ENCODE measurements at regions not wholly inside any gene's neighbourhood (a gene's known extent, or its start where the extent isn't known, plus 50 kb on each side); places are given as distances from the start of the nearest gene placed in this dataset.
"Not testable (repeated sequence)": the region's sequence is repeated elsewhere in the genome, so short reads cannot be mapped to it uniquely, and the experiment has no call there.

GRCh38 chrY:15871570-15871969, 1347.2 kb downstream of the NLGN4Y start:
- DNase-seq (no peak), ATAC-seq (no peak)
- H3K27me3 ChIP-seq = no peaks in the 10 kb centered on the region
- no peaks in the 10 kb centered on the region for H3K4me1 ChIP-seq
- no peaks in the 10 kb centered on the region for H3K9me3 ChIP-seq
- H3K27ac ChIP-seq = no peak overlapping the region
- intact Hi-C loops (cut with DNase I) = no loop called here
- TF ChIP-seq CTCF (IDR thresholded peaks at IDR 0.05) (no peak), POLR2A (IDR thresholded peaks at IDR 0.05) (no peak)
- no peak overlapping the region for H3K4me3 ChIP-seq
- no peaks in the 10 kb centered on the region for H3K36me3 ChIP-seq

GRCh38 chrY:15875881-15876280, 1351.6 kb downstream of the NLGN4Y start:
- intact Hi-C loops (cut with DNase I); H3K27ac ChIP-seq; H3K9me3 ChIP-seq; H3K27me3 ChIP-seq; H3K36me3 ChIP-seq; DNase-seq; ATAC-seq; H3K4me3 ChIP-seq; H3K4me1 ChIP-seq: not testable (repeated sequence)
- no CpG with 5 or more reads among the region's 4 CpGs for WGBS, 4 donors

GRCh38 chrY:15903524-15903923, 1379.2 kb downstream of the NLGN4Y start:
- DNase-seq; H3K27me3 ChIP-seq; H3K4me1 ChIP-seq; H3K27ac ChIP-seq; intact Hi-C loops (cut with DNase I); ATAC-seq; H3K4me3 ChIP-seq; H3K9me3 ChIP-seq; H3K36me3 ChIP-seq: not testable (repeated sequence)
- WGBS, 4 donors = no CpG with 5 or more reads among the region's 4 CpGs

- no peak overlapping the region for H3K4me3 ChIP-seq
- intact Hi-C loops (cut with DNase I) = no loop called here
- H3K9me3 ChIP-seq = no peaks in the 10 kb centered on the region
- H3K4me1 ChIP-seq = no peaks in the 10 kb centered on the region
- ATAC-seq = no peak
- H3K27ac ChIP-seq = no peak overlapping the region
- no peak for TF ChIP-seq CTCF (IDR thresholded peaks at IDR 0.05)
- TF ChIP-seq POLR2A (IDR thresholded peaks at IDR 0.05) = no peak
- H3K36me3 ChIP-seq = no peaks in the 10 kb centered on the region
- WGBS, 4 donors = 73 to 81% methylated on average over 2 of the region's 2 CpGs; no CpG with 5 or more reads in 2 of the 4 donors
- H3K27me3 ChIP-seq = no peaks in the 10 kb centered on the region
- no peak for DNase-seq
These were observed 1381.2 kb downstream of the NLGN4Y start for GRCh38 chrY:15905557-15905956.

- intact Hi-C loops (cut with DNase I) = no loop called here
- no peaks in the 10 kb centered on the region for H3K9me3 ChIP-seq
- no peaks in the 10 kb centered on the region for H3K36me3 ChIP-seq
- ATAC-seq = no peak
- no peaks in the 10 kb centered on the region for H3K27me3 ChIP-seq
- H3K4me1 ChIP-seq = no peaks in the 10 kb centered on the region
- WGBS, 4 donors = 58 to 59% methylated on average over 2 of the region's 2 CpGs; no CpG with 5 or more reads in 2 of the 4 donors
- no peak for DNase-seq
- H3K4me3 ChIP-seq = no peak overlapping the region
- H3K27ac ChIP-seq = no peak overlapping the region
- TF ChIP-seq POLR2A (IDR thresholded peaks at IDR 0.05) (no peak), CTCF (IDR thresholded peaks at IDR 0.05) (no peak)
These were observed 1402.2 kb downstream of the NLGN4Y start for GRCh38 chrY:15926499-15926898.

All from heart left ventricle (tissue), 16 donors.